ENCODE measurements at regions not wholly inside any gene's neighbourhood (a gene's known extent, or its start where the extent isn't known, plus 50 kb on each side); places are given as distances from the start of the nearest gene placed in this dataset.

DNA sequence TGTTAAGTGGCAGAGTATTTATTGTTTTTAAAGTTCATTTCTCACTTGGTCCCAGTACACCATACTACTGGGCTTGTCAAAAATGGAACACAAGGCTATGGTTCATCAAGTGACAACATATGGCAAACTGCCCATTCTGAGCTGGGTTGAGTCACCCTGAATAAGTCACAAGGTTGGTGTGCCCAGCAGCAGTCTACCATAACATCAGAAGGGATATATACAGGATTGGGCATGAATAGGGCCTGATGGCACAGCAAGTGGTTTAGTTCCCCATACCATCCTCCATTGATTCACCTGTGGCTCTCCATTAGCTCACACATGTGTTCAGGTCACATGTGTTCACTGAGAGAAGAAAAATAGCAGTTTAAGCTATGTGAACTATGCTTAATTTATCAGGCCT, 249.8 kb upstream of the PRDM9 start:
- no peak overlapping the region for H3K27ac ChIP-seq
- TF ChIP-seq, protein P1, sequence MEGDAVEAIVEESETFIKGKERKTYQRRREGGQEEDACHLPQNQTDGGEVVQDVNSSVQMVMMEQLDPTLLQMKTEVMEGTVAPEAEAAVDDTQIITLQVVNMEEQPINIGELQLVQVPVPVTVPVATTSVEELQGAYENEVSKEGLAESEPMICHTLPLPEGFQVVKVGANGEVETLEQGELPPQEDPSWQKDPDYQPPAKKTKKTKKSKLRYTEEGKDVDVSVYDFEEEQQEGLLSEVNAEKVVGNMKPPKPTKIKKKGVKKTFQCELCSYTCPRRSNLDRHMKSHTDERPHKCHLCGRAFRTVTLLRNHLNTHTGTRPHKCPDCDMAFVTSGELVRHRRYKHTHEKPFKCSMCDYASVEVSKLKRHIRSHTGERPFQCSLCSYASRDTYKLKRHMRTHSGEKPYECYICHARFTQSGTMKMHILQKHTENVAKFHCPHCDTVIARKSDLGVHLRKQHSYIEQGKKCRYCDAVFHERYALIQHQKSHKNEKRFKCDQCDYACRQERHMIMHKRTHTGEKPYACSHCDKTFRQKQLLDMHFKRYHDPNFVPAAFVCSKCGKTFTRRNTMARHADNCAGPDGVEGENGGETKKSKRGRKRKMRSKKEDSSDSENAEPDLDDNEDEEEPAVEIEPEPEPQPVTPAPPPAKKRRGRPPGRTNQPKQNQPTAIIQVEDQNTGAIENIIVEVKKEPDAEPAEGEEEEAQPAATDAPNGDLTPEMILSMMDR (conservative IDR thresholded peaks at IDR 0.05), result no peak

DNA sequence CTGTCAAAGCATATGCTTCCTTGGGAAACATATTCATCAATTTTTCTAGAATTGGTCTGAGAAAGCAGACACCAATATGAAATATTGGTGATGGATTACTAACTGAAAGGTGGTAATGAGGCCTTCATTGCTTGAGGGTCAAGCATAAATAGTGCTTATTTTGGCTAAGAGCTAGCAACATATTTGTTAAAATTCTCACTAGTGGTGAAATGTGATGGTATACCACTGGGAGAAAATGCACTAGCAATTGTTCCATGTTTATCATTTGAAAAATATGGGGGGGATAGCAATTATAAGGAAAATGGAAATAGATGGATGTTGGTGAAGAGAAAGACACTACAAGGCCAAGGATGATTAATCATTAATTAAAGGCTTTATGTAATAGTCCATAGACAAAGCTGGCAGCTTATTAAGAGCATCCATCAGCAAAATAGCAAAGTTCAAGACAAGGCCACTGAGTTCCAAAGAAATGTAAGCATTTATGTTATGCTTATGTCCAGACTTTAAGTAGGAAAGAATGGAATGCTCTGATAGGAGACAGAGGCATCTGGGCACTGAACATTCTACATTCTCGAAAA, 253.7 kb upstream of the PRDM9 start:
- H3K27ac ChIP-seq, result no peak overlapping the region
- TF ChIP-seq, protein P1 (conservative IDR thresholded peaks at IDR 0.05), result no peak

GRCh38 chr5:23242891-23243290, 264.5 kb upstream of the PRDM9 start:
- H3K27ac ChIP-seq, result no peak overlapping the region
- TF ChIP-seq, protein P1 (conservative IDR thresholded peaks at IDR 0.05), result no peak

DNA sequence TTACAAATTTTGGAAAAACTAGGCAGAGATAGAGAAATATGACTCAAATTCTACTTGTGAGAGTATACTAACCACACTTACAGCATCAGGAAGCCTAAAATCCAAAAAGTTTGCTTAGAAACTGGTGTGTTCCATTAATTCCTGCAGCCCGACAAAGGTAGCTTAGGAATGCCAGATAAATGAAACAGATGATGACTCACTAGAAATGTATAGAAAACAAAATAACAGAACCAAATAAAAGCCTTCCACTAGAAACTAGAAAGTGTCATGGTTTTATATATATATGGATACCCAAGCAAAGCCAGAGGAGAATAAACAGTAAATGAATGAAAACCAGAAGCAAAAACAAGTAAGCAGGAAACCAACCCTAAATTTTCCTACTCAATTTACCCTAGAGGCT, 272.2 kb upstream of the PRDM9 start:
- no peak overlapping the region for H3K27ac ChIP-seq
- TF ChIP-seq, protein P1 (conservative IDR thresholded peaks at IDR 0.05), result no peak

- H3K27ac ChIP-seq, result no peak overlapping the region
- TF ChIP-seq, protein P1 (conservative IDR thresholded peaks at IDR 0.05), result no peak
Observed at GRCh38 chr5:23234197-23234596, 273.2 kb upstream of the PRDM9 start.

DNA sequence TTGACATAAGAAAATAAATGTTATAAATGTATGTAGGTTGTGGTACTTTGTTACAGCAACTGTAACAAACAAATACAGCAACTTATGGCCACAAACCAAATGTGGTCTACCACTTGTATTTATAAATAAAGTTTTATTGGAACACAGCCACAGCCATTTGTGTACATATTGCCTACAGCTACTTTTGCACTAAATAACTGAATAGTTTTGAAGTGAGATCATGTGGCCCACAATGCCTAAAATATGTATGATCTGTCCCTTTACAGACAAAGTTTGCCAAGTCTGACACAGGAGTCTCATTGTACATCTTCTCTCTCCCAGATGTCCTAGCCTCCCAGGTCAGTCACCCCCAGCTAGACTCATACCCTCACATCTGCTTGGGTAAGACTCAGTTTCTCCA, 283.6 kb upstream of the PRDM9 start:
- TF ChIP-seq, protein P1 (conservative IDR thresholded peaks at IDR 0.05), result no peak
- H3K27ac ChIP-seq, result no peak overlapping the region

GRCh38 chr5:23221831-23222230, 285.6 kb upstream of the PRDM9 start:
- TF ChIP-seq, protein P1 (conservative IDR thresholded peaks at IDR 0.05), result no peak

More at GRCh38 chr5:23221831-23222230, 285.6 kb upstream of the PRDM9 start:
- H3K27ac ChIP-seq, result no peak overlapping the region
